22Rv1 (cell line): ENCODE measurements at regions not wholly inside any gene's neighbourhood (a gene's known extent, or its start where the extent isn't known, plus 50 kb on each side); places are given as distances from the start of the nearest gene placed in this dataset.

ENCODE experiments used
- H3K27ac ChIP-seq: fragments of 450-650 bp; 2 replicates; pipeline ENCODE4 v1.5.1; 2017
- ZFX ChIP-seq: fragments of 450-650 bp; IDR thresholded peaks from 2 replicates; pipeline ENCODE4 v1.6.1; 2017; ENCODE audit warnings: antibody characterized with exemption, borderline replicate concordance
- TF ChIP-seq, protein P1 (sequence below): fragments of 450-650 bp; IDR thresholded peaks from 2 replicates; pipeline ENCODE4 v1.5.1; 2017; ENCODE audit warnings: mild to moderate bottlenecking

DNA sequence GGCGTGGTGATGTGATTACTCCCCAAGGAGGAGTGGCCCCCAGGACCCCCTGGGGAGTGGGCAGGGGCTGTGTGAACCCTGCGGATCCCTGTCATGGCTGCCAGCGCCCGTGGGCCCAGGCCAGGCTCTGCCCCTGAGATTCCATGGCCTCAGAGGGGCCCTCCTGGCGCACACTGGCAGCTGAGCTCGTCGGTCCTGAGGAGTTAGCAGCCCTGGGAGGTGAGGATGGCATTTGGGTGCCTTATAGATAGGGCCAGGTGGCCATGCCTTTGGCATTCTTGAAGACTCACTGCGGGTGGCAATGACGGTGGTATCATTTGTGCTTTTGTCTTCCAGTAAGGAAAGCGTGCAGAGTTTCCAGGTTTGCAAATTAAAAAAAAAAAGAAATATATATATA is 146.8 kb upstream of the GSE1 start:
- H3K27ac ChIP-seq = no peak overlapping the region
- TF ChIP-seq, protein P1, sequence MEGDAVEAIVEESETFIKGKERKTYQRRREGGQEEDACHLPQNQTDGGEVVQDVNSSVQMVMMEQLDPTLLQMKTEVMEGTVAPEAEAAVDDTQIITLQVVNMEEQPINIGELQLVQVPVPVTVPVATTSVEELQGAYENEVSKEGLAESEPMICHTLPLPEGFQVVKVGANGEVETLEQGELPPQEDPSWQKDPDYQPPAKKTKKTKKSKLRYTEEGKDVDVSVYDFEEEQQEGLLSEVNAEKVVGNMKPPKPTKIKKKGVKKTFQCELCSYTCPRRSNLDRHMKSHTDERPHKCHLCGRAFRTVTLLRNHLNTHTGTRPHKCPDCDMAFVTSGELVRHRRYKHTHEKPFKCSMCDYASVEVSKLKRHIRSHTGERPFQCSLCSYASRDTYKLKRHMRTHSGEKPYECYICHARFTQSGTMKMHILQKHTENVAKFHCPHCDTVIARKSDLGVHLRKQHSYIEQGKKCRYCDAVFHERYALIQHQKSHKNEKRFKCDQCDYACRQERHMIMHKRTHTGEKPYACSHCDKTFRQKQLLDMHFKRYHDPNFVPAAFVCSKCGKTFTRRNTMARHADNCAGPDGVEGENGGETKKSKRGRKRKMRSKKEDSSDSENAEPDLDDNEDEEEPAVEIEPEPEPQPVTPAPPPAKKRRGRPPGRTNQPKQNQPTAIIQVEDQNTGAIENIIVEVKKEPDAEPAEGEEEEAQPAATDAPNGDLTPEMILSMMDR = no peak
- no peak for TF ChIP-seq ZFX

DNA sequence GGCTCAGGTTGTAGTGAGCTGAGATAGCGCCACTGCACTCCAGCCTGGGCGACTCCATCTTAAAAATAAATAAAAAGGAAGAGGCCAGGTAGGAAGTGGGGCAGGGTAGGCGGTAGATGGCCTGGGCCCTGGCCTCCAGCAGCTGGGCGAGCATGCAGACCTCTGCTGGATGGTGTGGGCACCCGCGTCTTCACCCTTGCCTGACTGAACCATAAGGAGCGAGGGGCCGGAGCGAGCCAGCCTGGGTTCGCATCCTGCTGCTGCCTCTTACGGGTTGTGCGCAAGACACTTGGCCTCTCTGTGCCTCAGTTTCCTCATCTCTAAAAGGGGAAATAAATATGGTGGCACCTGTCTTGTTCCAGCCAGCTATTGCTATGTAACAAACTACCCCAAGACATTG is 146.1 kb upstream of the GSE1 start:
- no peak for TF ChIP-seq ZFX
- TF ChIP-seq, protein P1 = no peak
- H3K27ac ChIP-seq = no peak overlapping the region

DNA sequence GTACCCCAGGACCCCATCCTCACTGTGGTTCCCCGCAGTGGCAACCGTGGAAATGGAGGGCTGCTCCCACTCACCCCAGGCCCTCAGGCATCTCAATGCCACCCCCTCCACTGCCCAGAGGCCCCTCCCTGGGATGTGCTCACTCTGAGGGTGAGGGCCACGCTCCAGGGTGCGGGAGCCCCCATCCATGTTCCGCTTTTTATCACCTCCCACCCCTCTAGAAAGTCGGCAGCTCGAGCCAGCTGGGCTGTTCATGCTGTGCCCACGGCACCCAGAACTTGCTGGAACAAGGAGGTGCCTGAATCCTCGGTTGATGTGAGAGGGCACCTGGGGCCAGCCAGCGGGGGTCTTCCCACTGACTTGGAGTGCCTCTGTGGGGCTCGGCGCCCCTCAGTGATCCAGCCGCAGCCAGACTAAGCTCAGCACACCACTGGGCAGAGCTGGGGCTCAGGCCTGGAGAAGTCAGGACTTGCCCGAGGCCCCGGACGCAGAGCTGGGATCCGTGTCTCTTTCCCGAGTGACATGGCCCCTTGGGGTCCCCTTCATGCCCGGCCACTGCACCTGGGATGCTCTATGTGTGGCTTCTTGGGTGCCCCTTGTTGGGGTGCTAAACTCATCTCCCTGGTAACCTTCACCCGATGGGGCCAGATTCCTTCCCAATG is 143.1 kb upstream of the GSE1 start:
- TF ChIP-seq, protein P1 = no peak
- TF ChIP-seq ZFX = no peak
- H3K27ac ChIP-seq = no peak overlapping the region

DNA sequence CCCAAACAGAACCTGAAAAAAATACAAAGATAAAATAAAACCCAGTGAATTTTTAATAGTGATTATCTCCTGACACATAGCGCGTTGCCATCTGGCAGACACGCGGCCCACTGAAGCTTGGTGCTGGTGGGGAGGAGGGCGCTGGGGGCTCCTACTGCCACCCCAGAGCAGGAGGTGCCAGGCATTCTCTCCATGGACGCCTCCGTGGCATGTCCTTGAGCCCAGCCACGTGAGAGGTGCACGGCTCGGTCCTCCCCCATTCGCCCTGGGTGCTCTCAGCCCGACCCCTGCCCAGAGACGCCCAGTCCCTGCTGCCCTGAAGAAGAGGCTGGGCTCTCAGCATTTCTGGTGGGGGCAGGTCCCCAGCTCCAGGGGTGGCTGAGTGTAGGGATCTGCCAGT is 142.2 kb upstream of the GSE1 start:
- no peak overlapping the region for H3K27ac ChIP-seq
- TF ChIP-seq, protein P1 = no peak
- TF ChIP-seq ZFX = no peak

DNA sequence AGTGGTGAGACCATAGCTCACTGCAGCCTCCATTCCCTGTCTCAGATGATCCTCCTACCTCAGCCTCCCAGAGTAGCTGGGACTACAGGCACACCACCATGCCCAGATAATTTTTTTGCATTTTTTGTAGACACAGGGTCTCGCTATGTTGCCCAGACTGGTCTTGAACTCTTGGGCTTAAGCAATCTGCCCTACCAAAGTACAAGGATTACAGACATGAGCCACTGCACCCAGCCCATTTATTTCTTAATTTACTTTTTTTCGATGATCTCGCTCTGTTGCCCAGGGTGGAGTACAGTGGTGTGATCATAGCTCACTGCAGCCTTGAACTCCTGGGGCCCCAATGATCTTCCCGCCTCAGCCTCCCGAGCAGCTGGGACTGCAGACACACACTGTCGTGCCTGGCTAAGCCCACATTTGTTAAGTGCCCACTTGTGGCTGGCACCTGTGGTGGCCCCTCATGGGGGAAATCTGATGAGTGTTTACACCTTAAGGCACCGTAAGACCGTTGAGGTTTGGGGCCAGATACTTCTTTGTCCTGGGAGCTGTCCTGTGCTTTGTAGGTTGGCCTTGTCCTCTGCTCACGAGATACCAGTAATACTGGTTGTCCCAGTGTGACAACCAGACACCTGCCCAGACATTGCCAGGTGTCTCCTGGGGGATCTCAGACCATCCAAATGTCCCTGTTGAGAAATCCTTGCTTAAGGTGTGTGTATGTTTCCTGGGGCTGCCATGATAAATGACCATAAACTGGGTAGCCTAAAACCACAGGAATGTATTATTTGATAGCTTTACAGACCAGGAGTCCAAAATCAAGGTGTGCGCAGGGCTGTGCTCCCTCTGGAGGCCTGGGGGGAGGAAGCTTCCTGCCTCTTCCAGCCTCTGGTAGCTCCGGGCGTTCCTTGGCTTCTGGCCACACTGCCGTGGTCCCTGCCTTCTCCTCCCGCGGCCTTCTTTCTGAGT is 141.4 kb upstream of the GSE1 start:
- H3K27ac ChIP-seq = no peak overlapping the region
- no peak for TF ChIP-seq ZFX
- TF ChIP-seq, protein P1 = 0 out of 2 replicates have a peak, but pooled peaks have one; percentile 13

DNA sequence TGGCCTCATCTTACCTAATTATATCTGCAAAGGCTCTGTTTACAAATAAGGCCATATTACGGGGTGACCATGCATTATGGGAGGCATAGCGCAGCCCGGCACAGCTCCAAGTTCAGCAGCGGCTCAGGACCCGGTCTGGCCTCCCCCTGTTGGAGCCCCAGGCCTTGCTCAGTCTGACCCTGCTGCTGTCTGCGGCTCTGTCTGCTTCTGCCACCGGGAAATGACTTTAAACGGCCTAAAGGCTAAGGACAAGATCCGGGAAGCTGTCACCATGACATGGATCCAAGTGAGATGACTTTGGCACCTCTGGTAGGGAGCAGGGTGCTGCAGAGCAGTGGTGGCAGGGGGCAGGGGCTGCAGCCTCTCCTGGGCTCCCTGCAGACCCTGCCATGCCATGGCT is 140.6 kb upstream of the GSE1 start:
- TF ChIP-seq, protein P1 = no peak
- no peak for TF ChIP-seq ZFX
- no peak overlapping the region for H3K27ac ChIP-seq

DNA sequence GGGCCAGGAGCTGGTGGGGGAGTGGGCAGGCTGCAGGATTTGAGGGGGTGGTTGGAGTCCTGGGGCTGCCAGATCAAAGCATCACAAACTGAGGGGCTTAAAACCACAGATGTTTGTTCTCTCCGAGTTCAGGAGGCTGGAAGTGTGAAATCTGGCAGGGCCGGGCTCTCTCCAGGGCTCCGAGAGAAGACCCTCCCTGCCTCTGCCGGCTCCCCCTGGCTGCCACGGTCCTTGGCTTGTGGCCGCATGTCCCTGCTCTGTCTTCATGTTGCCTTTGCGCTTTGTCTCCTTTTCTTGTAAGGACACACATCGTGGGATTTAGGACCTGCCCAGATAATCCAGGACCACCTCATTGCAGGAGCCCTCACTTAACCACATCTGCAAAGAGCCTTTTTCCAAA is 139.8 kb upstream of the GSE1 start:
- H3K27ac ChIP-seq = no peak overlapping the region
- TF ChIP-seq ZFX = no peak
- TF ChIP-seq, protein P1 = no peak
